TTC549 (cell line): ENCODE measurements at regions not wholly inside any gene's neighbourhood (a gene's known extent, or its start where the extent isn't known, plus 50 kb on each side); places are given as distances from the start of the nearest gene placed in this dataset.
A peak's percentile ranks its signal among the peaks of the same experiment; 100 is the strongest.
"Not testable (repeated sequence)": the region's sequence is repeated elsewhere in the genome, so short reads cannot be mapped to it uniquely, and the experiment has no call there.

Experiments used
- FAIRE-seq: peaks from 2 replicates; lab custom pipeline; 2012; peaks lifted over from hg19 to GRCh38; lab: Jason Lieb, UNC

- FAIRE-seq = no peak
Observed at GRCh38 chr2:187206071-187206470, 242.0 kb downstream of the CALCRL start.

- FAIRE-seq = no peak
Observed at GRCh38 chr2:187198136-187198535, 249.9 kb downstream of the CALCRL start.

- FAIRE-seq = no peak
Observed at GRCh38 chr2:187194049-187194448, 254.0 kb downstream of the CALCRL start.

- FAIRE-seq = no peak
Observed at GRCh38 chr2:187188783-187189631, 259.0 kb downstream of the CALCRL start.

GRCh38 chr2:187187519-187187918 lies 260.5 kb downstream of the CALCRL start:
- FAIRE-seq = no peak

- no peak for FAIRE-seq
Observed at GRCh38 chr2:187180529-187180928, 267.5 kb downstream of the CALCRL start.

GRCh38 chr2:187178876-187179275 lies 269.2 kb downstream of the CALCRL start:
- not testable (repeated sequence) for FAIRE-seq

GRCh38 chr2:187177253-187177652 lies 270.8 kb downstream of the CALCRL start:
- no peak for FAIRE-seq

GRCh38 chr2:187174582-187174981 lies 273.5 kb downstream of the CALCRL start:
- no peak for FAIRE-seq

- no peak for FAIRE-seq
Observed at GRCh38 chr2:187171318-187171717, 276.7 kb downstream of the CALCRL start.

GRCh38 chr2:187169864-187170263 lies 278.2 kb downstream of the CALCRL start:
- FAIRE-seq = no peak

- no peak for FAIRE-seq
Observed at GRCh38 chr2:187168720-187169713, 279.0 kb downstream of the CALCRL start.

- no peak for FAIRE-seq
Observed at GRCh38 chr2:187167491-187167890, 280.6 kb downstream of the CALCRL start.

GRCh38 chr2:187165936-187166610 lies 282.0 kb downstream of the CALCRL start:
- no peak for FAIRE-seq

- no peak for FAIRE-seq
Observed at GRCh38 chr2:187158452-187158851, 289.6 kb downstream of the CALCRL start.

- FAIRE-seq = no peak
Observed at GRCh38 chr2:187157046-187157445, 291.0 kb downstream of the CALCRL start.

- peak; percentile 28 for FAIRE-seq
Observed at GRCh38 chr2:187155476-187155875, 292.6 kb downstream of the CALCRL start.

GRCh38 chr2:187150670-187151069 lies 297.4 kb downstream of the CALCRL start:
- no peak for FAIRE-seq

GRCh38 chr2:187148059-187148714 lies 299.2 kb upstream of the ZSWIM2 start:
- FAIRE-seq = no peak

- FAIRE-seq = no peak
Observed at GRCh38 chr2:187143537-187143936, 294.6 kb upstream of the ZSWIM2 start.

GRCh38 chr2:187139469-187139868 lies 290.5 kb upstream of the ZSWIM2 start:
- FAIRE-seq = no peak

GRCh38 chr2:187138265-187138664 lies 289.3 kb upstream of the ZSWIM2 start:
- FAIRE-seq = peak; percentile 3
